Prostate gland (tissue), 2 donors: ENCODE measurements at regions not wholly inside any gene's neighbourhood (a gene's known extent, or its start where the extent isn't known, plus 50 kb on each side); places are given as distances from the start of the nearest gene placed in this dataset.

ENCODE experiments used
- CTCF ChIP-seq, 4 experiments: fragments of 200-600 bp in 2 of 4; fragments of 450-650 bp in 2 of 4; sonication (generic) in 2 of 4; IDR thresholded peaks; 1 replicate in 3 of 4; 2 replicates in 1 of 4; pipeline ENCODE4 v1.5.1; 2016 to 2019; ENCODE audit warnings: antibody characterized with exemption in 4 of 4, mild to moderate bottlenecking in 2 of 4, moderate library complexity in 2 of 4
- POLR2A ChIP-seq: fragments of 450-650 bp; IDR thresholded peaks from one replicate; pipeline ENCODE4 v1.6.1; 2016; ENCODE audit warnings: antibody characterized with exemption, mild to moderate bottlenecking

DNA sequence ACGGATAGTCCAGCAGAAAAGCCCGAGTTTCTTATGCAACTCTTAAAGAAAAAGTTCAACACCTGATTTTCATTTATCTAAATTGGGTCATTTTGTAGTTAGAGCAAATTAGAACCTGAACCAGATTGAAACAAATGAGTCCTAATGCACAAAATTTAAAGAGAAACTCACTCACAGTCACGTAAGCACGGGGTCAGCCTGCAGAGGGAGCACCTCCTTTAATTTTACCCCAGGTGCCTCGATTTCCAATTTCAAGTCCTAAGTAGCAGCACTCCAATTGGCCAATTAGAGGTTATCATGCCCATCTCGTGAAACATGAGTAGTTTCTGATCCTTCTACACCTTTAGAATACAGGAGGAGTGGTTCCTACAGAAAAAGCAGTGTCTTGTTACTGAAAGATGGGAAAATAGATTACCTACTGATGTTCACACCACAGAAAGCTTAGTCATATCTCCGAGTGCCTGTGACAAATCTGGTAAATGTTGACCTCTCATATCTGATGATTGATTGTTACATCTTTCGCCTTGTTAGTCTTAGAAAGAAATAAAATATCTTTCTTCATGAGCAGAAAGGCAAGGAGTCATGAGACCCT lies 1929.8 kb upstream of the LRRTM1 start:
- TF ChIP-seq POLR2A = no peak
- no peak for TF ChIP-seq CTCF (IDR thresholded peaks at IDR 0.05)
